Kidney epithelial cell (primary cell): ENCODE measurements at regions not wholly inside any gene's neighbourhood (a gene's known extent, or its start where the extent isn't known, plus 50 kb on each side); places are given as distances from the start of the nearest gene placed in this dataset.

Experiments
- DNase-seq: peaks from one replicate; pipeline ENCODE4 v3.0.0-alpha.2; 2010; ENCODE audit warnings: low read depth
- H3K27me3 ChIP-seq: 2 replicates; pipeline ENCODE4 v1.6.0; 2011; ENCODE audit warnings: low read length; ENCODE audit not compliant: control insufficient read depth, insufficient read depth
- H3K36me3 ChIP-seq: 2 replicates; pipeline ENCODE4 v1.5.1; 2011; ENCODE audit warnings: low read length; ENCODE audit not compliant: control insufficient read depth, insufficient read depth
- H3K4me3 ChIP-seq: 2 replicates; pipeline ENCODE4 v1.5.1; 2011; ENCODE audit warnings: low read depth, mild to moderate bottlenecking, control low read depth, low read length
- CTCF ChIP-seq: IDR thresholded peaks from 2 replicates; pipeline ENCODE4 v1.5.1; 2011; ENCODE audit warnings: mild to moderate bottlenecking, moderate library complexity, low read length, control low read depth, inconsistent platforms; ENCODE audit not compliant: insufficient read depth, poor library complexity, severe bottlenecking

- H3K27me3 ChIP-seq = no peaks in the 10 kb centered on the region
- no peak overlapping the region for H3K4me3 ChIP-seq
- H3K36me3 ChIP-seq = no peaks in the 10 kb centered on the region
- no peak for TF ChIP-seq CTCF
- no peak for DNase-seq
These were observed 260.4 kb downstream of the WNT5A start for GRCh38 chr3:55226696-55227095.

GRCh38 chr3:55218577-55218976 is 268.5 kb downstream of the WNT5A start:
- DNase-seq = no peak
- Histone ChIP-seq H3K27me3 (no peaks in the 10 kb centered on the region), H3K4me3 (no peak overlapping the region), H3K36me3 (no peaks in the 10 kb centered on the region)
- TF ChIP-seq CTCF = no peak

GRCh38 chr3:55207744-55208143 is 279.4 kb downstream of the WNT5A start:
- Histone ChIP-seq H3K4me3 (no peak overlapping the region), H3K36me3 (no peaks in the 10 kb centered on the region), H3K27me3 (no peaks in the 10 kb centered on the region)
- TF ChIP-seq CTCF = no peak
- no peak for DNase-seq

GRCh38 chr3:55205990-55206389 is 278.1 kb upstream of the LRTM1 start:
- no peak for TF ChIP-seq CTCF
- Histone ChIP-seq H3K4me3 (no peak overlapping the region), H3K36me3 (no peaks in the 10 kb centered on the region), H3K27me3 (no peaks in the 10 kb centered on the region)
- DNase-seq = no peak

GRCh38 chr3:55204417-55204816 is 276.6 kb upstream of the LRTM1 start:
- Histone ChIP-seq H3K27me3 (no peaks in the 10 kb centered on the region), H3K36me3 (no peaks in the 10 kb centered on the region), H3K4me3 (no peak overlapping the region)
- no peak for DNase-seq
- no peak for TF ChIP-seq CTCF

DNA sequence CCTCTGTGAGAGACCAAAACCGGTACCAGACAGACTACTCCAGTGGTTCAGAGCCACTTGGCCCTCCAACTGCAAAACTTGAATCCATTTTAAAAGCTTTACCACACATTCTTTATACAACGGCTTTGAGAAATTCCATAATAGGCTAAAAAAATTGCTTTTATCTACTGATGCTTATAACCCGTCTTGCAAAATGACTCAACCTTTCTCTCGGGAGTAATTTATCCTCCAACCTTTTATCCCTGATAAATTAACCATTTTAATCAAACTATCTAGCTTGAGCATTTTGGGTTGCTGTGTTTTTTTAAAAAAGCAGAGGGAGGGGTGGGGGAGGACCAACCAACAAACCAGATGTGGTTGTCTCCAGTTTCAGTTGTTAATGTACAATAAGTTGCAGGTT is 275.7 kb upstream of the LRTM1 start:
- Histone ChIP-seq H3K4me3 (no peak overlapping the region), H3K27me3 (no peaks in the 10 kb centered on the region), H3K36me3 (no peaks in the 10 kb centered on the region)
- TF ChIP-seq CTCF = no peak
- no peak for DNase-seq
